Panc1 (cell line): ENCODE measurements at regions not wholly inside any gene's neighbourhood (a gene's known extent, or its start where the extent isn't known, plus 50 kb on each side); places are given as distances from the start of the nearest gene placed in this dataset.

Experiments
- ATAC-seq: fragments of 200-7000 bp; cut with Tn5 transposase; 2 replicates; pipeline ENCODE4 v1.9.1; 2020; ENCODE audit warnings: mild to moderate bottlenecking, moderate library complexity
- BruUV-seq: library from RNA; stranded (reverse); fragments of 400-500 nt; replicated peaks from 2 replicates; lab custom pipeline; 2021; lab: Mats Ljungman, UMichigan
- CTCF ChIA-PET: fragments of 300-600 bp; sonication (Branson Sonifier 250); formaldehyde crosslinking; loops from one replicate; lab custom pipeline; 2022; ENCODE audit warnings: antibody characterized with exemption; lab: Charles Lee
- POLR2A ChIA-PET: fragments of 300-600 bp; sonication (Branson Sonifier 250); formaldehyde crosslinking; loops from one replicate; lab custom pipeline; 2022; ENCODE audit warnings: antibody characterized with exemption; lab: Charles Lee
- DNase-seq: peaks from one replicate; pipeline ENCODE4 v3.0.0-alpha.2; 2010; ENCODE audit warnings: low read depth, low spot score
- H3K27ac ChIP-seq: 2 replicates; pipeline ENCODE4 v1.5.1; 2011; ENCODE audit warnings: mild to moderate bottlenecking, low read length, inconsistent platforms
- H3K27me3 ChIP-seq: fragments of 200-500 bp; sonication (Bioruptor generic); 2 replicates; pipeline ENCODE4 v1.6.0; 2014; ENCODE audit warnings: low read length, inconsistent platforms; ENCODE audit not compliant: control insufficient read depth, insufficient read depth
- H3K36me3 ChIP-seq: fragments of 200-500 bp; sonication (Bioruptor generic); 2 replicates; pipeline ENCODE4 v1.5.1; 2014; ENCODE audit warnings: inconsistent platforms, mild to moderate bottlenecking, low read length, moderate library complexity; ENCODE audit not compliant: control insufficient read depth, insufficient read depth
- H3K4me1 ChIP-seq: 2 replicates; pipeline ENCODE4 v1.5.1; 2011; ENCODE audit warnings: inconsistent platforms, mild to moderate bottlenecking, low read length, moderate library complexity; ENCODE audit not compliant: control insufficient read depth, insufficient read depth
- H3K4me3 ChIP-seq, 2 experiments: 2 replicates each; pipeline ENCODE4 v1.5.1; 2011 to 2012; ENCODE audit warnings: low read depth in 2 of 2, low read length in 2 of 2, mild to moderate bottlenecking in 2 of 2, inconsistent platforms in 1 of 2, moderate library complexity in 1 of 2
- H3K9me3 ChIP-seq: fragments of 200-500 bp; sonication (Bioruptor generic); 2 replicates; pipeline ENCODE4 v1.5.1; 2014; ENCODE audit warnings: low read depth, mild to moderate bottlenecking, inconsistent platforms, low read length, moderate library complexity; ENCODE audit not compliant: control insufficient read depth, insufficient read depth
- CTCF ChIP-seq: fragments of 450-650 bp; IDR thresholded peaks from 2 replicates; pipeline ENCODE4 v1.5.1; 2017; ENCODE audit warnings: mild to moderate bottlenecking
- POLR2AphosphoS5 ChIP-seq: IDR thresholded peaks from 2 replicates; pipeline ENCODE4 v1.6.1; 2012; ENCODE audit warnings: mild to moderate bottlenecking, low read depth, low read length, moderate library complexity
- REST ChIP-seq, 2 experiments: IDR thresholded peaks; 2 replicates each; pipeline ENCODE4 v1.6.1; 2011 to 2012; ENCODE audit warnings: low read depth in 2 of 2, control low read depth in 1 of 2, low read length in 1 of 2, mild to moderate bottlenecking in 1 of 2, moderate library complexity in 1 of 2; ENCODE audit not compliant: insufficient read depth in 1 of 2
- SIN3A ChIP-seq: IDR thresholded peaks from 2 replicates; pipeline ENCODE4 v1.6.1; 2012; ENCODE audit warnings: low read depth, mild to moderate bottlenecking, low read length, moderate library complexity, borderline replicate concordance; ENCODE audit not compliant: insufficient read depth
- TCF7L2 ChIP-seq: IDR thresholded peaks from 2 replicates; pipeline ENCODE4 v1.6.1; 2011; ENCODE audit warnings: mild to moderate bottlenecking, low read depth, low read length, inconsistent platforms
- in situ Hi-C: cut with HindIII; loops from 2 replicates; pipeline ENCODE4 v1.10.0; 2016; ENCODE audit warnings: low sequenced_read_pairs, low pct_unique_long_range_greater_than_20kb
- intact Hi-C: fragments of 100-400 bp; cut with micrococcal nuclease; formaldehyde crosslinking; loops from one replicate; pipeline ENCODE4 v1.10.0; 2022; ENCODE audit not compliant: unreplicated experiment

- no TSS peak for BruUV-seq
- ATAC-seq (no peak), DNase-seq (no peak)
- intact Hi-C loops (no loop called here), in situ Hi-C loops (no loop called here)
- Histone ChIP-seq H3K27ac (no peak overlapping the region), H3K36me3 (no peaks in the 10 kb centered on the region), H3K27me3 (peaks cover 7% of the 10 kb centered on the region), H3K9me3 (no peaks in the 10 kb centered on the region), H3K4me3 (no peak overlapping the region), H3K4me1 (no peaks in the 10 kb centered on the region)
- no peak for TF ChIP-seq TCF7L2
- no peak for TF ChIP-seq POLR2AphosphoS5
- no peak for TF ChIP-seq REST (IDR thresholded peaks at IDR 0.05; ENCODE audit: insufficient read depth in 1 of 2, low read depth in 2 of 2, low read length in 1 of 2)
- no peak for TF ChIP-seq SIN3A
- no peak for TF ChIP-seq CTCF
- ChIA-PET CTCF (no interaction called here), POLR2A (no interaction called here)
Measured at GRCh38 chr3:113092746-113093145, 102.0 kb downstream of the GTPBP8 start.

DNA sequence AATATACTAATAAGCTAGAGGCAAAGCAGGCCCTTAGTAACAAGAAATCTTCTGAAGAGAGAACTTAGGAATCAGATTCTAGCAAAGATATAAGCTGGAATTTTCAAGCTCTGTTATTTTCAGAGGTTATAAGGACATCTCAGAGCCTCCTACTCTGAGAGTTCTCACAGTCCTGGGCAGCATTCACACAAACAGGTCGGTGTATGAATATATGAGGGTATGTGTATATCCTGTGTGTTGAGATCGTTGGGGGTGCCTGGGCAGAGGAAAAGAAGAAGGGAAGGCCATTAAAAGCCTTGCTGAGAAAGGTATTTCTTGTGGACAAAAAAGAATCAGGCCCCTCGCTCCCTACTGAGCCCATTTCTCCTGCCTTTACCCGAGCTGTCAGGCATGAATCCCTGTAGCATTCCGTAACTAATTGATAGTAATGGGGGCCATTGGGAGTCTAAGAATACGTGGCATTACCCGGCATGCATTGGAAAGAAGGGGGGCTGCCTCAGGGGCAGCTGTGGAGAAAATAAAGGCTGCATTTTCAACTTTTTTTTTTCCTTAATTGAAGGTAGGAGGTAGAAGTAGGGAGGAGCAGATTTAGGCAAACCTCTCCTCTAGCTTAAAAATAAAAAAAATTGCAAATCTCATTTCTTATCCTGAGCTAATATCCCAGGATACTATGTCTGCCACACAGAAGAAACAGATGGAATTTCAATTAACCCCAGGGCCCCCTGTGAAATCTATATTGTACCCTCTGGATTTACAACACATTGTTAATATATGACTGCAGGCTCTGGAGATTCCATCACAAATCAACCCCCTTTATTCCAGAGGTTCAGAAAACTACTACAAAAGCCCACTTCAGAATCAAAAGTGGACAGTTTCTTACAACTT, 103.8 kb downstream of the GTPBP8 start:
- no peak overlapping the region for H3K4me3 ChIP-seq
- no TSS peak for BruUV-seq
- no peaks in the 10 kb centered on the region for H3K9me3 ChIP-seq
- H3K27me3 ChIP-seq, result peaks cover 4% of the 10 kb centered on the region
- H3K36me3 ChIP-seq, result no peaks in the 10 kb centered on the region
- no peak for ATAC-seq
- ChIA-PET POLR2A (no interaction called here), CTCF (interaction anchor here (0.6 kb wide), 1 partner anchor 1290 kb away, joined by 10 read pairs; no protein-coding TSS in a partner anchor)
- in situ Hi-C loops, result no loop called here
- H3K27ac ChIP-seq, result no peak overlapping the region
- H3K4me1 ChIP-seq, result no peaks in the 10 kb centered on the region
- no peak for DNase-seq
- intact Hi-C loops, result no loop called here
- TF ChIP-seq CTCF (no peak), TCF7L2 (no peak), POLR2AphosphoS5 (no peak), SIN3A (no peak)
